Lung microvascular endothelial cell (primary cell): ENCODE measurements at regions not wholly inside any gene's neighbourhood (a gene's known extent, or its start where the extent isn't known, plus 50 kb on each side); places are given as distances from the start of the nearest gene placed in this dataset.
"Not testable (repeated sequence)": the region's sequence is repeated elsewhere in the genome, so short reads cannot be mapped to it uniquely, and the experiment has no call there.

Source experiments
- DNase-seq, 2 donors: peaks; one replicate each; pipeline versions ENCODE4 v3.0.0 to v3.0.0-alpha.2; 2010; ENCODE audit warnings: low read depth in 2 of 2

- no peak for DNase-seq
Measured at GRCh38 chr12:113727651-113728061, 238.5 kb downstream of the RBM19 start.

GRCh38 chr12:113726254-113726819, 239.8 kb downstream of the RBM19 start:
- DNase-seq = no peak

GRCh38 chr12:113725557-113725876, 240.6 kb downstream of the RBM19 start:
- DNase-seq = no peak

- DNase-seq = no peak
Measured at GRCh38 chr12:113724794-113725556, 241.2 kb downstream of the RBM19 start.

GRCh38 chr12:113723631-113724030, 242.5 kb downstream of the RBM19 start:
- no peak for DNase-seq

GRCh38 chr12:113722747-113723146, 243.4 kb downstream of the RBM19 start:
- no peak for DNase-seq

- no peak for DNase-seq
Measured at GRCh38 chr12:113720629-113721028, 245.5 kb downstream of the RBM19 start.

GRCh38 chr12:113719911-113720591, 246.1 kb downstream of the RBM19 start:
- no peak for DNase-seq

GRCh38 chr12:113713156-113713555, 241.5 kb upstream of the LHX5 start:
- DNase-seq = no peak

- DNase-seq = no peak
Measured at GRCh38 chr12:113712481-113712880, 240.8 kb upstream of the LHX5 start.

GRCh38 chr12:113710216-113710615, 238.5 kb upstream of the LHX5 start:
- no peak for DNase-seq

- DNase-seq = no peak
Measured at GRCh38 chr12:113709456-113709855, 237.8 kb upstream of the LHX5 start.

- no peak for DNase-seq
Measured at GRCh38 chr12:113702836-113703235, 231.2 kb upstream of the LHX5 start.

- DNase-seq = no peak
Measured at GRCh38 chr12:113702276-113702675, 230.6 kb upstream of the LHX5 start.

GRCh38 chr12:113700943-113701342, 229.3 kb upstream of the LHX5 start:
- DNase-seq = no peak

GRCh38 chr12:113699984-113700383, 228.3 kb upstream of the LHX5 start:
- DNase-seq = not testable (repeated sequence)

- DNase-seq = no peak
Measured at GRCh38 chr12:113698510-113698858, 226.8 kb upstream of the LHX5 start.

- no peak for DNase-seq
Measured at GRCh38 chr12:113697651-113698509, 226.2 kb upstream of the LHX5 start.

GRCh38 chr12:113697104-113697503, 225.4 kb upstream of the LHX5 start:
- DNase-seq = no peak

- no peak for DNase-seq
Measured at GRCh38 chr12:113693693-113694092, 222.0 kb upstream of the LHX5 start.

GRCh38 chr12:113689047-113689610, 217.5 kb upstream of the LHX5 start:
- no peak for DNase-seq

GRCh38 chr12:113688313-113688712, 216.6 kb upstream of the LHX5 start:
- no peak for DNase-seq
